Mesenchymal stem cell (in vitro differentiated cells and primary cell): ENCODE measurements at regions not wholly inside any gene's neighbourhood (a gene's known extent, or its start where the extent isn't known, plus 50 kb on each side); places are given as distances from the start of the nearest gene placed in this dataset.
A peak's percentile ranks its signal among the peaks of the same experiment; 100 is the strongest.

Source experiments
- DNase-seq: peaks from one replicate; pipeline ENCODE4 v3.0.0-alpha.2; 2013
- H2AFZ ChIP-seq: one replicate; pipeline ENCODE4 v1.6.1; 2013; ENCODE audit warnings: low read depth, mild to moderate bottlenecking, control low read depth, inconsistent platforms, low read length, moderate library complexity
- H2AK5ac ChIP-seq: 2 replicates; pipeline ENCODE4 v1.6.1; 2013; ENCODE audit warnings: low read length, moderate library complexity, mild to moderate bottlenecking, inconsistent platforms; ENCODE audit not compliant: severe bottlenecking
- H2BK120ac ChIP-seq: one replicate; pipeline ENCODE4 v1.6.1; 2013; ENCODE audit warnings: low read depth, mild to moderate bottlenecking, inconsistent platforms, low read length, moderate library complexity
- H2BK12ac ChIP-seq, 2 experiments: one replicate each; pipeline ENCODE4 v1.6.1; 2013; ENCODE audit warnings: inconsistent platforms in 2 of 2, low read length in 2 of 2, mild to moderate bottlenecking in 2 of 2, moderate library complexity in 2 of 2, control low read depth in 1 of 2
- H2BK15ac ChIP-seq: one replicate; pipeline ENCODE4 v1.6.1; 2013; ENCODE audit warnings: mild to moderate bottlenecking, low read depth, inconsistent platforms; ENCODE audit not compliant: poor library complexity, severe bottlenecking
- H2BK5ac ChIP-seq: 2 replicates; pipeline ENCODE4 v1.6.1; 2013; ENCODE audit warnings: low read depth, mild to moderate bottlenecking, low read length, control low read depth, inconsistent platforms; ENCODE audit not compliant: poor library complexity, severe bottlenecking
- H3K14ac ChIP-seq, 2 experiments: one replicate each; pipeline ENCODE4 v1.6.1; 2013; ENCODE audit warnings: inconsistent platforms in 2 of 2, low read length in 2 of 2, control low read depth in 1 of 2, mild to moderate bottlenecking in 1 of 2, moderate library complexity in 1 of 2
- H3K18ac ChIP-seq, 2 experiments: one replicate each; pipeline ENCODE4 v1.6.1; 2013; ENCODE audit warnings: inconsistent platforms in 2 of 2, low read length in 2 of 2, control low read depth in 1 of 2, low read depth in 1 of 2, mild to moderate bottlenecking in 1 of 2
- H3K23ac ChIP-seq, 2 experiments: one replicate each; pipeline ENCODE4 v1.6.1; 2013; ENCODE audit warnings: inconsistent platforms in 2 of 2, low read length in 2 of 2, mild to moderate bottlenecking in 2 of 2, moderate library complexity in 2 of 2, control low read depth in 1 of 2
- H3K27ac ChIP-seq: 2 replicates; pipeline ENCODE4 v1.5.1; 2013; ENCODE audit warnings: mild to moderate bottlenecking, moderate library complexity, low read length, control low read depth, inconsistent platforms; ENCODE audit not compliant: poor library complexity, severe bottlenecking
- H3K27me3 ChIP-seq, 2 experiments: 2 replicates each; pipeline versions ENCODE4 v1.6.1 to v1.7.0; 2013; ENCODE audit warnings: low read length in 2 of 2, mild to moderate bottlenecking in 2 of 2, moderate library complexity in 2 of 2, control low read depth in 1 of 2, inconsistent platforms in 1 of 2; ENCODE audit not compliant: control insufficient read depth in 1 of 2, insufficient read depth in 1 of 2
- H3K36me3 ChIP-seq, 2 experiments: 2 replicates each; pipeline versions ENCODE4 v1.6.1 to v1.7.0; 2013; ENCODE audit warnings: low read length in 2 of 2, control low read depth in 1 of 2, inconsistent platforms in 1 of 2, low read depth in 1 of 2, mild to moderate bottlenecking in 1 of 2; ENCODE audit not compliant: insufficient read depth in 2 of 2, control insufficient read depth in 1 of 2
- H3K4ac ChIP-seq, 2 experiments: one replicate each; pipeline ENCODE4 v1.6.1; 2013; ENCODE audit warnings: inconsistent platforms in 2 of 2, low read length in 2 of 2, mild to moderate bottlenecking in 2 of 2, moderate library complexity in 2 of 2, control low read depth in 1 of 2, low read depth in 1 of 2
- H3K4me1 ChIP-seq: 2 replicates; pipeline ENCODE4 v1.6.1; 2013; ENCODE audit warnings: low read depth, low read length, control low read depth; ENCODE audit not compliant: control insufficient read depth, insufficient read depth
- H3K4me2 ChIP-seq: 2 replicates; pipeline ENCODE4 v1.6.1; 2013; ENCODE audit warnings: low read length, mild to moderate bottlenecking, inconsistent platforms; ENCODE audit not compliant: poor library complexity, severe bottlenecking
- H3K4me3 ChIP-seq, 2 experiments: 2 replicates each; pipeline versions ENCODE4 v1.5.1 to v1.7.0; 2013; ENCODE audit warnings: low read length in 2 of 2, mild to moderate bottlenecking in 2 of 2, control low read depth in 1 of 2, low read depth in 1 of 2; ENCODE audit not compliant: insufficient read depth in 1 of 2
- H3K79me1 ChIP-seq: replicated peaks from 2 replicates; pipeline ENCODE4 v1.6.1; 2013; ENCODE audit warnings: mild to moderate bottlenecking, control low read depth, low read length, inconsistent platforms; ENCODE audit not compliant: poor library complexity, severe bottlenecking
- H3K9ac ChIP-seq: 2 replicates; pipeline ENCODE4 v1.7.0; 2013; ENCODE audit warnings: mild to moderate bottlenecking, low read length, moderate library complexity
- H3K9me3 ChIP-seq: 2 replicates; pipeline ENCODE4 v1.7.0; 2013; ENCODE audit warnings: mild to moderate bottlenecking, low read length; ENCODE audit not compliant: control insufficient read depth
- H4K8ac ChIP-seq: one replicate; pipeline ENCODE4 v1.6.1; 2013; ENCODE audit warnings: inconsistent platforms, mild to moderate bottlenecking, low read length, moderate library complexity
- H4K91ac ChIP-seq: one replicate; pipeline ENCODE4 v1.6.1; 2013; ENCODE audit warnings: mild to moderate bottlenecking, low read length, inconsistent platforms
- WGBS: methylation state at CpG from one replicate; pipeline ENCODE4 v1.1.7; 2013; ENCODE audit warnings: mixed read lengths; 5-methylcytosine and 5-hydroxymethylcytosine counted together

DNA sequence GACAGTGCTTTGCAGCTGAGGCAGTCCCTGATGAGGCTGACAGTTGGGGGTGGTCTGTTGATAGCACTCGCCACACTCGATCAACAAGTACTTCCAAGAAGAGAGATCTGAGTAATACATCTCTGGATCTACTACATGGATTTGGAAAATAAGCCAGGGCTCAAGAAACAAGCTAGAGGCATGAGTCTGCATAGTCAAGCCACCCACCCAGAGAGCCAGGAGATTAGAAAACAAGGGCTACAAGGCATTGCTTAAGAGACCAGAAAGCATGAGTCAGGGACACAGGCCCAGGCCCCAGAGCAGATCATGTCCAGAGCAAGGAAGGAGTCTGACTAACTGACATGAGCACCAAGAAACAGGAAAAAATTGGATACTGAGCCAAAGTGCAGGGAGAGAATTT, 196.9 kb upstream of the CWC22 start:
- H2BK12ac ChIP-seq = peak overlapping the region in 1 of 2 experiments; percentile 54
- no peak overlapping the region for H2AK5ac ChIP-seq
- H3K9ac ChIP-seq = peak overlapping the region; percentile 47

DNA sequence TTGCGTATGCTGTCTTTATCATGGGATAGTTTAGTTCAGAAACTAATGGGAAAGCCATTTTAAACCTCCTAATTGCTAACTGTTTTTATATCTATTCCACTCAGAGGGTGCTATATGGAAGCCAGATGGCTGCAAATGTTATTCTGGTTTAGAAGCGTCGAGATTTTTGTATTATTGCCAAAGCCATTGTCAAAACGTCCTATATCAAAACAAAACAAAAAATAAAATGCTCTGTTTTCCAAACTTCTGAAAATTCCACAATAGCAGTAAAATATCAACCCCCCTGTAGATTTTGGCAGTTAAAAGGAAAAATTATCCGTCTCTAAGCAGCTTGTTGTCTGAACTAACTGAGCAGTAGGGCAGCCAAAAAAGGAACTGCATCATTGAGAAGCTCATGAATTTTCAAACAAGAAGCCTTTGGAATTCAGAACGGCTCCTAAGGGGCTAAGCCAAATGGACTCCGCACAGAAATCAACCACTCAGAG, 195.4 kb upstream of the CWC22 start:
- H3K4me2 ChIP-seq = no peak overlapping the region
- 88% methylated on average over 6 of the region's 7 CpGs for WGBS

More for the DNA sequence above, 196.9 kb upstream of the CWC22 start:
- no peak overlapping the region for H3K4me3 ChIP-seq
- no peak overlapping the region for H3K23ac ChIP-seq
- peak overlapping the region; percentile 73 for H2BK15ac ChIP-seq
- H2AFZ ChIP-seq = no peak overlapping the region
- peak; percentile 57 for DNase-seq
- H3K27me3 ChIP-seq = no peaks in the 10 kb centered on the region
- H3K79me1 ChIP-seq = no peaks in the 10 kb centered on the region
- H4K8ac ChIP-seq = no peak overlapping the region
- H3K9me3 ChIP-seq = no peaks in the 10 kb centered on the region
- WGBS = 93% methylated on average over 2 of the region's 2 CpGs
- no peak overlapping the region for H4K91ac ChIP-seq
- H3K4me2 ChIP-seq = no peak overlapping the region
- no peaks in the 10 kb centered on the region for H3K36me3 ChIP-seq
- no peaks in the 10 kb centered on the region for H3K4me1 ChIP-seq
- H3K14ac ChIP-seq = peak overlapping the region in 1 of 2 experiments; percentile 59
- H3K18ac ChIP-seq = no peak overlapping the region
- no peak overlapping the region for H2BK5ac ChIP-seq
- H3K27ac ChIP-seq = no peak overlapping the region
- H3K4ac ChIP-seq = no peak overlapping the region
- no peak overlapping the region for H2BK120ac ChIP-seq

DNA sequence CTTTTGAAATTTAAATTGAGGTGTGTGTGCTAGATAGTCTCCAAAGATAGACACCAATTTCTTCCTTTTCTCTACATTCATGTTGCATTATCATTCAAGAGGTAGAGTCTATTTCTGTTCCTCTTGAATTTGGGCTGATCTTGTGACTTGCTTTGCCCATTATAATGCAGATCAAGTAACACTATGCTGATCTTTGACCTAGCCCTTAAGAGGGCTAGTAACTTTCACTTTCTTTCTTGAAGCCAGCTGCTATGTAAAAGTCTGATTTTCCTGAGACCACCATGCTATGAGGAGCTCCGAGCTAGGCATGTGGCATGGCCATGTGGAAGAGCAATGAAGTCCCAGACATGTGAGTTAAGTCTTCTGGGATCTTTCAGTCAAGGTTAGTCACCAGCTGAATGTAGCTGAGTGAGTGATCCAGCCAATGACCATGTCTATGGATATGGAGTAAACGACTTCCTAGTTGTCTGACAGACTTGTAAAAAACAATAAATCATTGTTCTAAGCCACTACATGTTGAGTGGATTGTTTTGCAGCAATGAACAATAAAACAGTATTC, 189.4 kb upstream of the CWC22 start:
- Histone ChIP-seq H2BK15ac (no peak overlapping the region), H3K27me3 (no peaks in the 10 kb centered on the region), H4K8ac (no peak overlapping the region), H4K91ac (no peak overlapping the region), H2BK12ac (no peak overlapping the region), H3K79me1 (no peaks in the 10 kb centered on the region), H3K4me1 (no peaks in the 10 kb centered on the region), H3K23ac (no peak overlapping the region), H2AFZ (no peak overlapping the region), H3K4me3 (no peak overlapping the region), H3K14ac (no peak overlapping the region), H3K4me2 (no peak overlapping the region), H3K9ac (no peak overlapping the region), H2AK5ac (no peak overlapping the region), H3K36me3 (no peaks in the 10 kb centered on the region), H3K27ac (no peak overlapping the region), H3K18ac (no peak overlapping the region), H3K4ac (no peak overlapping the region), H3K9me3 (no peaks in the 10 kb centered on the region), H2BK120ac (no peak overlapping the region), H2BK5ac (no peak overlapping the region)
- 77% methylated on average over 1 of the region's 2 CpGs for WGBS
- peak; percentile 10 for DNase-seq

More for the DNA sequence above, 195.4 kb upstream of the CWC22 start:
- H4K8ac ChIP-seq = no peak overlapping the region
- no peak overlapping the region for H4K91ac ChIP-seq
- H2BK5ac ChIP-seq = no peak overlapping the region
- H3K79me1 ChIP-seq = no peaks in the 10 kb centered on the region
- no peak overlapping the region for H2AFZ ChIP-seq
- no peaks in the 10 kb centered on the region for H3K36me3 ChIP-seq
- H2AK5ac ChIP-seq = no peak overlapping the region
- no peak overlapping the region for H2BK12ac ChIP-seq
- peak overlapping the region in 1 of 2 experiments; percentile 55 for H3K4me3 ChIP-seq
- no peak for DNase-seq
- no peak overlapping the region for H3K4ac ChIP-seq
- no peaks in the 10 kb centered on the region for H3K9me3 ChIP-seq
- no peak overlapping the region for H3K23ac ChIP-seq
- no peak overlapping the region for H3K18ac ChIP-seq
- no peak overlapping the region for H2BK15ac ChIP-seq
- no peaks in the 10 kb centered on the region for H3K27me3 ChIP-seq
- H2BK120ac ChIP-seq = no peak overlapping the region
- H3K4me1 ChIP-seq = no peaks in the 10 kb centered on the region
- peak overlapping the region; percentile 82 for H3K9ac ChIP-seq
- H3K14ac ChIP-seq = no peak overlapping the region
- H3K27ac ChIP-seq = no peak overlapping the region

DNA sequence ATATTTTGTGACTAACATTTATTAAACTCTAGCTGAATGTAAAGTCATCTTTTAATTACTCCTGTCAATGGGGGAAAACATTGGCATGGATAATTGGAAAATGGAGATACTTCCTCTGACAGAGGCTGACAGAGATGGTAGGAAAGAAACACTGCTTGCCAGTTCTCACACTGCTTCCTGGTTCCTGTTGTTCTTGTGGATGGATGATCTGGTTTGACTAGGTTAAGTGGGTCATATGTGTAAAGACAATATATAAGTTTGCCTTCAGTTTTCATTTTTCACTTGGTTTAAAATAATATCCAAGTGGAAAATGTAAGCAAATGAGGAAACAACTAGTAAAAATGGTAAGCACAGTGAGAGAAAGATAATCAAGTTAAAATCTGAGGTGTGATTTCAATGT, 188.8 kb upstream of the CWC22 start:
- Histone ChIP-seq H3K27ac (no peak overlapping the region), H3K27me3 (no peaks in the 10 kb centered on the region), H3K36me3 (no peaks in the 10 kb centered on the region), H3K23ac (no peak overlapping the region), H4K8ac (no peak overlapping the region), H2BK12ac (no peak overlapping the region), H3K9me3 (no peaks in the 10 kb centered on the region), H3K79me1 (no peaks in the 10 kb centered on the region), H3K9ac (no peak overlapping the region), H2AK5ac (no peak overlapping the region), H2BK120ac (no peak overlapping the region), H2AFZ (no peak overlapping the region), H4K91ac (no peak overlapping the region), H2BK15ac (no peak overlapping the region), H3K4me1 (no peaks in the 10 kb centered on the region), H3K4ac (no peak overlapping the region), H3K4me3 (no peak overlapping the region), H2BK5ac (no peak overlapping the region), H3K14ac (no peak overlapping the region), H3K18ac (no peak overlapping the region), H3K4me2 (no peak overlapping the region)
- DNase-seq = no peak
